IMR-90 (cell line): ENCODE measurements at regions not wholly inside any gene's neighbourhood (a gene's known extent, or its start where the extent isn't known, plus 50 kb on each side); places are given as distances from the start of the nearest gene placed in this dataset.

Experiments used
- ATAC-seq: fragments of 200-7000 bp; cut with Tn5 transposase; 2 replicates; pipeline ENCODE4 v1.9.1; 2020; ENCODE audit warnings: low read depth, mild to moderate bottlenecking, moderate library complexity
- BruUV-seq: library from RNA; stranded (reverse); fragments of 400-500 nt; replicated peaks from 2 replicates; lab custom pipeline; 2021; lab: Mats Ljungman, UMichigan
- CTCF ChIA-PET: fragments of 300-600 bp; formaldehyde crosslinking; extraction: SDS; loops from one replicate; lab custom pipeline; 2021; ENCODE audit warnings: antibody characterized with exemption; lab: Yijun Ruan, JAX
- POLR2A ChIA-PET: fragments of 300-600 bp; sonication (Branson Sonifier 250); formaldehyde crosslinking; loops from one replicate; lab custom pipeline; 2022; ENCODE audit warnings: antibody characterized with exemption; ENCODE audit not compliant: unreplicated experiment; lab: Charles Lee
- DNase-seq: peaks from one replicate; pipeline ENCODE4 v3.0.0; 2013
- H2AFZ ChIP-seq: replicated peaks from 2 replicates; pipeline ENCODE3; 2013; ENCODE audit warnings: low read length, mild to moderate bottlenecking; ENCODE audit not compliant: poor library complexity
- H2AK5ac ChIP-seq: 2 replicates; pipeline ENCODE4 v1.6.1; 2013; ENCODE audit warnings: low read depth, low read length, inconsistent platforms
- H2AK9ac ChIP-seq: replicated peaks from 2 replicates; pipeline ENCODE3; 2013; ENCODE audit warnings: mild to moderate bottlenecking, low read depth, low read length, moderate library complexity; ENCODE audit not compliant: poor library complexity
- H2BK120ac ChIP-seq: 2 replicates; pipeline ENCODE4 v1.6.1; 2013; ENCODE audit warnings: low read depth, low read length, inconsistent platforms
- H2BK15ac ChIP-seq: 3 replicates; pipeline ENCODE4 v1.6.1; 2013; ENCODE audit warnings: low read depth, low read length, inconsistent platforms
- H2BK20ac ChIP-seq: 2 replicates; pipeline ENCODE4 v1.6.1; 2013; ENCODE audit warnings: low read depth, mild to moderate bottlenecking, inconsistent platforms, low read length, moderate library complexity
- H2BK5ac ChIP-seq: 2 replicates; pipeline ENCODE4 v1.6.1; 2013; ENCODE audit warnings: mild to moderate bottlenecking, low read depth, low read length, inconsistent platforms; ENCODE audit not compliant: poor library complexity, severe bottlenecking
- H3K14ac ChIP-seq: replicated peaks from 2 replicates; pipeline ENCODE4 v1.6.1; 2013; ENCODE audit warnings: low read depth, low read length, inconsistent platforms
- H3K18ac ChIP-seq: 2 replicates; pipeline ENCODE4 v1.6.1; 2013; ENCODE audit warnings: low read depth, low read length, control low read depth
- H3K23ac ChIP-seq: 2 replicates; pipeline ENCODE4 v1.6.1; 2013; ENCODE audit warnings: low read depth, low read length, inconsistent platforms
- H3K27ac ChIP-seq: 2 replicates; pipeline ENCODE4 v1.5.1; 2013; ENCODE audit warnings: mild to moderate bottlenecking, control low read depth, low read length; ENCODE audit not compliant: insufficient read depth
- H3K27me3 ChIP-seq: 2 replicates; pipeline ENCODE4 v1.6.1; 2013; ENCODE audit warnings: low read length; ENCODE audit not compliant: control insufficient read depth, insufficient read depth
- H3K36me3 ChIP-seq: 2 replicates; pipeline ENCODE4 v1.6.1; 2013; ENCODE audit warnings: low read length, mixed read lengths; ENCODE audit not compliant: control insufficient read depth, insufficient read depth
- H3K4ac ChIP-seq: 2 replicates; pipeline ENCODE4 v1.6.1; 2013; ENCODE audit warnings: low read depth, low read length, inconsistent platforms
- H3K4me1 ChIP-seq: 2 replicates; pipeline ENCODE4 v1.6.1; 2013; ENCODE audit warnings: low read length, mixed read lengths; ENCODE audit not compliant: control insufficient read depth, insufficient read depth
- H3K4me2 ChIP-seq: 2 replicates; pipeline ENCODE4 v1.6.1; 2013; ENCODE audit warnings: low read depth, mild to moderate bottlenecking, control low read depth, low read length, moderate library complexity
- H3K4me3 ChIP-seq: 2 replicates; pipeline ENCODE4 v1.5.1; 2013; ENCODE audit warnings: low read depth, mild to moderate bottlenecking, control low read depth, low read length, moderate library complexity; ENCODE audit not compliant: insufficient read depth
- H3K56ac ChIP-seq: 2 replicates; pipeline ENCODE4 v1.6.1; 2013; ENCODE audit warnings: low read length, inconsistent platforms; ENCODE audit not compliant: insufficient read depth; ENCODE audit errors: extremely low read depth
- H3K79me1 ChIP-seq, 2 experiments: 2 replicates each; pipeline ENCODE4 v1.6.1; 2013; ENCODE audit warnings: low read length in 2 of 2, inconsistent platforms in 1 of 2, low read depth in 1 of 2
- H3K9ac ChIP-seq: 2 replicates; pipeline ENCODE4 v1.6.1; 2013; ENCODE audit warnings: low read depth, low read length, control low read depth
- H3K9me1 ChIP-seq: 2 replicates; pipeline ENCODE4 v1.6.1; 2013; ENCODE audit warnings: low read length, inconsistent platforms; ENCODE audit not compliant: insufficient read depth
- H3K9me3 ChIP-seq: 2 replicates; pipeline ENCODE4 v1.6.1; 2013; ENCODE audit warnings: low read length; ENCODE audit not compliant: control insufficient read depth, insufficient read depth
- H4K20me1 ChIP-seq: 2 replicates; pipeline ENCODE4 v1.6.1; 2013; ENCODE audit warnings: low read length, inconsistent platforms; ENCODE audit not compliant: insufficient read depth
- H4K5ac ChIP-seq: 2 replicates; pipeline ENCODE4 v1.6.1; 2013; ENCODE audit warnings: mild to moderate bottlenecking, low read depth, low read length, control low read depth
- H4K8ac ChIP-seq, 2 experiments: 2 replicates each; pipeline ENCODE4 v1.6.1; 2013; ENCODE audit warnings: low read depth in 2 of 2, low read length in 2 of 2, control low read depth in 1 of 2, inconsistent platforms in 1 of 2
- H4K91ac ChIP-seq: 2 replicates; pipeline ENCODE4 v1.6.1; 2013; ENCODE audit warnings: low read depth, low read length, inconsistent platforms; ENCODE audit not compliant: insufficient read depth
- BHLHE40 ChIP-seq: fragments of 150-350 bp; IDR thresholded peaks from 2 replicates; pipeline ENCODE4 v1.6.1; 2016; ENCODE audit warnings: mild to moderate bottlenecking, low read depth, low read length
- CEBPB ChIP-seq: IDR thresholded peaks from 2 replicates; pipeline ENCODE4 v1.6.1; 2012; ENCODE audit warnings: low read depth, low read length, improper control_type of control experiment
- FOS ChIP-seq: fragments of 150-350 bp; IDR thresholded peaks from 2 replicates; pipeline ENCODE4 v1.6.1; 2016; ENCODE audit warnings: low read depth, low read length
- MAFK ChIP-seq: IDR thresholded peaks from 2 replicates; pipeline ENCODE4 v1.6.1; 2012; ENCODE audit warnings: low read depth, low read length, improper control_type of control experiment
- MAZ ChIP-seq: IDR thresholded peaks from 2 replicates; pipeline ENCODE4 v1.6.1; 2012; ENCODE audit warnings: low read depth, mild to moderate bottlenecking, low read length, improper control_type of control experiment, moderate library complexity, borderline replicate concordance
- POLR2A ChIP-seq: IDR thresholded peaks from 2 replicates; pipeline ENCODE4 v1.6.1; 2012; ENCODE audit warnings: mild to moderate bottlenecking, low read depth, low read length
- RAD21 ChIP-seq: IDR thresholded peaks from 2 replicates; pipeline ENCODE4 v1.6.1; 2012; ENCODE audit warnings: low read length, improper control_type of control experiment
- RCOR1 ChIP-seq: IDR thresholded peaks from 2 replicates; pipeline ENCODE4 v1.6.1; 2012; ENCODE audit warnings: mild to moderate bottlenecking, low read length, improper control_type of control experiment; ENCODE audit not compliant: insufficient replicate concordance
- RFX5 ChIP-seq: IDR thresholded peaks from 2 replicates; pipeline ENCODE4 v1.8.0; 2012; ENCODE audit warnings: low read depth, mild to moderate bottlenecking, low read length, moderate library complexity
- SMC3 ChIP-seq: fragments of 150-350 bp; IDR thresholded peaks from 2 replicates; pipeline ENCODE4 v1.6.1; 2016; ENCODE audit warnings: low read depth, mild to moderate bottlenecking, antibody characterized with exemption, low read length, moderate library complexity
- WGBS, 2 experiments: methylation state at CpG; one replicate each; pipeline versions ENCODE4 v1.1.5 to v1.1.7; 2013; ENCODE audit warnings: missing lambda C conversion rate in 2 of 2; ENCODE audit not compliant: insufficient read length in 1 of 2; ENCODE audit errors: extremely low coverage in 2 of 2; 5-methylcytosine and 5-hydroxymethylcytosine counted together
- dilution Hi-C: fragments of 300-500 bp; cut with HindIII; formaldehyde crosslinking; loops from one replicate; pipeline ENCODE4 v1.14.3; 2018; ENCODE audit warnings: low sequenced_read_pairs; ENCODE audit not compliant: unreplicated experiment
- in situ Hi-C: fragments of 300-500 bp; cut with MboI; formaldehyde crosslinking; loops from 3 replicates; pipeline ENCODE4 v1.14.3; 2019; ENCODE audit warnings: low sequenced_read_pairs, inconsistent platforms, mixed read lengths
- intact Hi-C: fragments of 100-400 bp; cut with micrococcal nuclease; formaldehyde crosslinking; loops from 2 replicates; pipeline ENCODE4 v1.10.0; 2022
- TF ChIP-seq, protein P1 (sequence below): fragments of 150-350 bp; IDR thresholded peaks from 2 replicates; pipeline ENCODE4 v1.6.1; 2017; ENCODE audit warnings: mild to moderate bottlenecking, antibody characterized with exemption, low read length, low read depth

DNA sequence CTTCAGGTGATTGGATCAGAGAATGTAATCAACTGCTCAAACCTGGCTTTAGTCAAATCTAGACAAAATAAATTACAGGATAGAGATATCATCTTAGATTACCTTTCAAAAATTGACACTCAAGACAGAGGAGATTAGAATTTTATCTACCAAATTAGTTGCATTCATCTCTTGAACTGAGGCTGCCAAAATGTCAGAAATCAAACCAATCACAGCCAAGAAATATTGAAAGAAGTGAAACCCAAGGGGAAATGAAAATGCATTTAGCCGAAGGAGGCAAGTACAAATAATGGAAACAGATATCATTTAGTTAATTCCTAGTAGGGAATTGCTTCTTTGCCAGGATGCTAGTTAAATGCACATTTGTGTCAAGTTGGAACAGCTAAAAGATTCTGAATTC is 261.1 kb upstream of the PDZRN3 start:
- TF ChIP-seq MAZ (no peak), RAD21 (no peak), RFX5 (no peak), BHLHE40 (no peak), POLR2A (no peak), CEBPB (no peak), SMC3 (no peak), RCOR1 (no peak), FOS (no peak), MAFK (no peak)
- TF ChIP-seq, protein P1, sequence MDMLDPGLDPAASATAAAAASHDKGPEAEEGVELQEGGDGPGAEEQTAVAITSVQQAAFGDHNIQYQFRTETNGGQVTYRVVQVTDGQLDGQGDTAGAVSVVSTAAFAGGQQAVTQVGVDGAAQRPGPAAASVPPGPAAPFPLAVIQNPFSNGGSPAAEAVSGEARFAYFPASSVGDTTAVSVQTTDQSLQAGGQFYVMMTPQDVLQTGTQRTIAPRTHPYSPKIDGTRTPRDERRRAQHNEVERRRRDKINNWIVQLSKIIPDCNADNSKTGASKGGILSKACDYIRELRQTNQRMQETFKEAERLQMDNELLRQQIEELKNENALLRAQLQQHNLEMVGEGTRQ = no peak
- Histone ChIP-seq H3K27me3 (peaks cover 3% of the 10 kb centered on the region), H3K4ac (no peak overlapping the region), H2AK9ac (no peak overlapping the region), H3K9ac (no peak overlapping the region), H2AK5ac (no peak overlapping the region), H3K4me3 (no peak overlapping the region), H3K4me1 (no peaks in the 10 kb centered on the region), H4K91ac (no peak overlapping the region), H3K23ac (no peak overlapping the region), H3K18ac (no peak overlapping the region), H4K20me1 (no peaks in the 10 kb centered on the region), H3K79me1 (no peaks in the 10 kb centered on the region), H2BK5ac (no peak overlapping the region), H3K14ac (no peak overlapping the region), H3K9me3 (no peaks in the 10 kb centered on the region), H3K56ac (no peak overlapping the region), H3K27ac (no peak overlapping the region), H2BK15ac (no peak overlapping the region), H4K5ac (no peak overlapping the region), H3K4me2 (no peak overlapping the region), H2BK120ac (no peak overlapping the region), H2BK20ac (no peak overlapping the region), H2AFZ (no peak overlapping the region), H3K36me3 (no peaks in the 10 kb centered on the region), H4K8ac (no peak overlapping the region), H3K9me1 (no peaks in the 10 kb centered on the region)
- no peak for ATAC-seq
- POLR2A ChIA-PET = no interaction called here
- in situ Hi-C loops (loop anchor here (25.0 kb wide), 2 partner anchors 776 to 1276 kb away; no protein-coding TSS in a partner anchor), dilution Hi-C loops (no loop called here), intact Hi-C loops (no loop called here)
- WGBS, 2 experiments = no CpG with 5 or more reads among the region's 1 CpG
- no TSS peak for BruUV-seq
- CTCF ChIA-PET = no interaction called here
- DNase-seq = no peak
